HG02623 (cell line): ENCODE measurements at regions not wholly inside any gene's neighbourhood (a gene's known extent, or its start where the extent isn't known, plus 50 kb on each side); places are given as distances from the start of the nearest gene placed in this dataset.
"Not testable (repeated sequence)": the region's sequence is repeated elsewhere in the genome, so short reads cannot be mapped to it uniquely, and the experiment has no call there.

Experiments
- ATAC-seq: cut with Tn5 transposase; IDR thresholded peaks from one replicate; pipeline ENCODE4 v1.9.1; 2021; ENCODE audit warnings: moderate library complexity; ENCODE audit not compliant: unreplicated experiment

GRCh38 chr1:65581119-65581518, 160.7 kb downstream of the LEPR start:
- no peak for ATAC-seq

DNA sequence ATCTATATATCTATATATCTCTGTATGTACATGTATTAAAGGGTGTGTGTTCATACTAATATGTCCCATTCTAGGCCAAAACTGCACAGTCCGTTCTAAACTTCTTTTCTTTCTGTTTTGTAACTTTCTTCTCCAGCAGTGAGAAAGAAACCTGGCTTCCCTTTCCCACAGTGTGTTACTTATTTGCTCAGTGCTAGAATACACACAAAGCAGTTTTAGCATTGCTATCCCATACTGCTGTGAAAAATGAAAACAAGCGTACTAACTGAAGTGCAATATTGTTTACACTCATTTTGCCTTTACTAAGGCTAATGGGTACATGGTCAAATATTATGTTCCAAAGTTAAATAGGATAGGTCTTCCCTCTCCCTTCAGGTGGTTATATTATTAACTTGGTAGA, 163.9 kb downstream of the LEPR start:
- ATAC-seq = no peak

GRCh38 chr1:65590279-65590678, 169.8 kb downstream of the LEPR start:
- no peak for ATAC-seq

DNA sequence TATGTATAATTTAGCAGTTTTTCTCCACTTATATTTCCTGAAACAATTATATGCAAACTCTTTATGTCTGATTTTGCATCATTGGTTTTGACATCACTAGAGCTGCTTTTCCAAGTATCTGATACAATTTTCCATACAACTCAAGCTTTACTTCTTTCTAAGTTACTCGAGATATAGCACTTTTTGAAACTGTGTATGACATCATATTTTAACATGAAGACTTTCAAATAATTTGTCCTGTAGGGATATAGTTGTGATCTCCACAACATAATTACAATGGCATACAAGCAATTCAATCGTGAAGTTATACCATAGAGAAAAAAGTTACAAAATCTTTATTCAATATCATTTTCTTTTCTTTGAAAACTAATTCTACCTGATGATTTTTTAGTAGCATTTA, 173.0 kb downstream of the LEPR start:
- no peak for ATAC-seq

DNA sequence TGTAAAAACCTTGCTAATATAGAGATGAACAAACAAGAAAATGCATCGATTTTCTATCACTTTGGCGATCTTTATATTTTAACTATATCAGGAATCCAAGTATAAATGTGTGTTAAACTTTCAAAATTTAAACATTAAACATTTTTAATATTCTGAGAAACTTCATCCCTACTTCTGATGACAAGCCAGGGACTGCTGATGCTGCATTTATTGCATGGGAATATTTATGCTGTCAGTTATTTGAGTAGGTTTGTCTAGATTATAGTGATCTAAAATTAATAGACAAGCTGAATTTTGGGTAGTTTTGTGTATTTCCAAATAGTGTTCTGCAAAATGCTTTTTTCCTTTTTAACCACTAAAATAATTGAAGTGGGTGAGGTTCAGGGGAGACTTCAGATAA, 175.3 kb downstream of the LEPR start:
- no peak for ATAC-seq

DNA sequence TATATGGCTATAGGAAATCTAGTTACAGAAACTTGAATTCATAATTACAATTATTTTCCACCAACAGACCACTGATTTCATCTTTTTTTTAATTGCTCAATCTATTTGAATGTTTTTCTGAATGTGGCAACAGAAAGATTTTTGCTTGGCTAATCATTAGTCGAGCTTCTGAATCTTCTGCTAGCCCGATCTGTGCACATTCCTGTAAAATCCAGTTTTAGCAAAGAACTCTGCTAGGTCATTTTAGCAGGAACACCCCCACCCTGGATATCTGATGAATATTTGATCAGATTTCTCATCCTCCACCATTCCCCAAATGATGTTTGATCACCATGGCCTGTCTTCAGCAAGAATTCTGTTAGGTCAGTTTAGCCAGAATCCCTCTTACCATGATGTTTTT, 176.3 kb downstream of the LEPR start:
- ATAC-seq = no peak

DNA sequence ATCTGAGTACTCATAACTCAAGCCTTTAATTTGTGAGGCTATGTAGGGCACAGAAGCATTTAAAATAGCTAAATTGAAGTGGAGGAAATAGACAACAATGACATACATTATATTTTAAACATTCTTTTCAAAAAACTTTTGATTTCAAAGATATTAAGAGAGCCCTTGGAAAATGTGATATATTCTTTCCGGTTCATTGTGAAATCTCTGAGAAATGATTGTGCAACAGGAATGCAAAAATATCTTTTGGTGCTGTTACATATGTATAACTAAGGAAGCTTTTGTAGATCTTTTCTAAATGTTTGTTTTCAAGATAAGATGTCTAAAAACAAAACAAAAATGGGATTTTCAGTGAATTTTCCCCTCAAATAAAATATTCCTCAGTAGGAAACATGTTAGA, 185.2 kb downstream of the LEPR start:
- ATAC-seq = no peak

GRCh38 chr1:65606426-65606825, 186.0 kb downstream of the LEPR start:
- no peak for ATAC-seq

- no peak for ATAC-seq
Measured at GRCh38 chr1:65613884-65614283, 178.8 kb upstream of the PDE4B start.

GRCh38 chr1:65615859-65616258, 176.8 kb upstream of the PDE4B start:
- ATAC-seq = no peak

GRCh38 chr1:65621721-65622120, 171.0 kb upstream of the PDE4B start:
- ATAC-seq = not testable (repeated sequence)

DNA sequence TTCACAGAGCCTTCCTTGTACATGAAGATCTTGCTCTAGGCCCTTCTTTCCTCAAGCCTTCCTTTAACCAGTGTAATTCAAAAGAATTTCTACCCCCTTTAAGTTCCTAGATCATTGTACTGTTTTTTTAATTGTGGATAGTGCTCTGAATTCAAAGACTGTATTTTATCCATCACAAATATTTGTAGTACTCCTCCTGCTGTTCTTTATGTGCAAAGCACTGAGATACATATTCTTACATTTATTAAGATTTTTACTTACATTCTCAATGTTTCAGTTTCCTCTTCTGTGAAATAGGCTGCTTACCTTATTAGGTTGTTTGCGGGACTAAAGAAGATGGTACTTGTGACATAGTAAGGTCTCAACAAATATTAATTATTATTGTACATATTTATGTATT, 168.8 kb upstream of the PDE4B start:
- no peak for ATAC-seq

- no peak for ATAC-seq
Measured at GRCh38 chr1:65625528-65625927, 167.2 kb upstream of the PDE4B start.

- no peak for ATAC-seq
Measured at GRCh38 chr1:65626003-65626402, 166.7 kb upstream of the PDE4B start.

- no peak for ATAC-seq
Measured at GRCh38 chr1:65629788-65630187, 162.9 kb upstream of the PDE4B start.

GRCh38 chr1:65630855-65631254, 161.8 kb upstream of the PDE4B start:
- no peak for ATAC-seq

DNA sequence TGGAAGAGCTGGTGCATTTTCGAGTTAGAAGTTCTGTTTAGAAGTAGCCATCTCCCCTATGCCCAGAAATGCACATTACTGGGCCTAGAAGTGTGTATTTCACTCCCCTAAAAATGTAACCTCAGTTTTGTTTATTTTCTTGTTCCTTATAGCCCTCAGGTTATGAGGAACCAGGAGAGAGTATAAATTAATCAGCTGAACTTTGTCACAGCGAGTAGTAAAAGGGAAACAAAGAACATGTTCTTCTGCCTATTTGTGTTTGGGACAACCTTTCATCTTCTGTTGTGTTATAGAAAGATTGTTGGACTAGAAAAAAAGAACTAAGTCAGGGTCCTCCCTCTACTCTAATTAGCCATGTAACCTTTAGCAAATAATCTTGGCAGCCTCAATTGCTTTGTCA, 160.5 kb upstream of the PDE4B start:
- no peak for ATAC-seq

- no peak for ATAC-seq
Measured at GRCh38 chr1:65640046-65640445, 152.6 kb upstream of the PDE4B start.

GRCh38 chr1:65649185-65649584, 143.5 kb upstream of the PDE4B start:
- not testable (repeated sequence) for ATAC-seq

DNA sequence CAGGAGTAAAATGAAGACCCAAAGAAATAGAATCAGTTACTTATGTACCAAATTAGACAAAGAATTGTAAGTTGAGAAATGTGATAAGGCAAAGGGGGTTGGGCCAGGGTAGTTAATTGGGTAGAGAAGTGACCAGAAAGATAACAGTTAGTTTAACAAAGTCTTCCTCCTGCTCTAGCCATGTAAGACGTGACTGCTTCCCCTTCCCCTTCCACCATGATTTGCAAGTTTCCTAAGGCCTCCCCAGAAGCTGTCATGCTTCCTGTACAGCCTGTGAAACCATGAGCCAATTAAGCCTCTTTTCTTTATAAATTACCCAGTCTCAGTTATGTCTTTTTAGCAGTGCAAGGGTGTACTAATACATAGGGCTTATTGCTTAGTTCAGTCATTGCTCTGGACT, 142.0 kb upstream of the PDE4B start:
- no peak for ATAC-seq

- ATAC-seq = not testable (repeated sequence)
Measured at GRCh38 chr1:65654526-65654925, 138.2 kb upstream of the PDE4B start.

- not testable (repeated sequence) for ATAC-seq
Measured at GRCh38 chr1:65657609-65658008, 135.1 kb upstream of the PDE4B start.

GRCh38 chr1:65658122-65658521, 134.6 kb upstream of the PDE4B start:
- ATAC-seq = no peak

- no peak for ATAC-seq
Measured at GRCh38 chr1:65668368-65668767, 124.3 kb upstream of the PDE4B start.
